ENCODE measurements at regions not wholly inside any gene's neighbourhood (a gene's known extent, or its start where the extent isn't known, plus 50 kb on each side); places are given as distances from the start of the nearest gene placed in this dataset.

DNA sequence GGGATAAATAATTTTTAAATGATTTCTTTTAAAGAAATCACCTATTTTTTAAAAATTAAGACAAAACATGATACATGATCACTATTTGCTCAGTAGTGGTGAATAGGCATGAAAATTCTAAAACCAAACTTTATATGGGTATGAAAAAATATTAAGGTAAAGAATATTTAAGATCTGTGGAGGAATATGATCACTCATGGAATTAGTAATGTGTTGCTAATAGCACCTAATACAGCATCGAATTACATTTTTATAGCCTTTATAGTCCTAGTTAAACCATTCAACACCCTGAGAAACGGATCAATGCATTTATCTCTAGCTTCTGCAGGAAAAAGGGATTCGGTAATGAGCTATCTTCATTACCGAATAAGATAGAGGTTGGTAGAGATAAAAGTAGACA, 373.9 kb downstream of the LRRIQ3 start (continued):
- TF ChIP-seq, protein P1, sequence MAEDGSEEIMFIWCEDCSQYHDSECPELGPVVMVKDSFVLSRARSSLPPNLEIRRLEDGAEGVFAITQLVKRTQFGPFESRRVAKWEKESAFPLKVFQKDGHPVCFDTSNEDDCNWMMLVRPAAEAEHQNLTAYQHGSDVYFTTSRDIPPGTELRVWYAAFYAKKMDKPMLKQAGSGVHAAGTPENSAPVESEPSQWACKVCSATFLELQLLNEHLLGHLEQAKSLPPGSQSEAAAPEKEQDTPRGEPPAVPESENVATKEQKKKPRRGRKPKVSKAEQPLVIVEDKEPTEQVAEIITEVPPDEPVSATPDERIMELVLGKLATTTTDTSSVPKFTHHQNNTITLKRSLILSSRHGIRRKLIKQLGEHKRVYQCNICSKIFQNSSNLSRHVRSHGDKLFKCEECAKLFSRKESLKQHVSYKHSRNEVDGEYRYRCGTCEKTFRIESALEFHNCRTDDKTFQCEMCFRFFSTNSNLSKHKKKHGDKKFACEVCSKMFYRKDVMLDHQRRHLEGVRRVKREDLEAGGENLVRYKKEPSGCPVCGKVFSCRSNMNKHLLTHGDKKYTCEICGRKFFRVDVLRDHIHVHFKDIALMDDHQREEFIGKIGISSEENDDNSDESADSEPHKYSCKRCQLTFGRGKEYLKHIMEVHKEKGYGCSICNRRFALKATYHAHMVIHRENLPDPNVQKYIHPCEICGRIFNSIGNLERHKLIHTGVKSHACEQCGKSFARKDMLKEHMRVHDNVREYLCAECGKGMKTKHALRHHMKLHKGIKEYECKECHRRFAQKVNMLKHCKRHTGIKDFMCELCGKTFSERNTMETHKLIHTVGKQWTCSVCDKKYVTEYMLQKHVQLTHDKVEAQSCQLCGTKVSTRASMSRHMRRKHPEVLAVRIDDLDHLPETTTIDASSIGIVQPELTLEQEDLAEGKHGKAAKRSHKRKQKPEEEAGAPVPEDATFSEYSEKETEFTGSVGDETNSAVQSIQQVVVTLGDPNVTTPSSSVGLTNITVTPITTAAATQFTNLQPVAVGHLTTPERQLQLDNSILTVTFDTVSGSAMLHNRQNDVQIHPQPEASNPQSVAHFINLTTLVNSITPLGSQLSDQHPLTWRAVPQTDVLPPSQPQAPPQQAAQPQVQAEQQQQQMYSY (CRISPR knock-in tag; IDR thresholded peaks at IDR 0.05) = no peak
- TF ChIP-seq SRF (IDR thresholded peaks at IDR 0.05; ENCODE audit: low read depth in 2 of 2, low read length in 2 of 2) (no peak), TCF7 (IDR thresholded peaks at IDR 0.05; ENCODE audit: borderline replicate concordance) (no peak), NFXL1 (IDR thresholded peaks at IDR 0.05; ENCODE audit: borderline replicate concordance) (no peak), POLR2AphosphoS2 (IDR thresholded peaks at IDR 0.05; ENCODE audit: low read depth, low read length) (no peak), BRCA1 (IDR thresholded peaks at IDR 0.05; ENCODE audit: low read depth, low read length) (no peak), FOXK2 (IDR thresholded peaks at IDR 0.05) (no peak), RB1 (IDR thresholded peaks at IDR 0.05; ENCODE audit: borderline replicate concordance) (no peak), JUND (IDR thresholded peaks at IDR 0.05; ENCODE audit: low read depth, low read length) (no peak)
- TF ChIP-seq, protein P2, sequence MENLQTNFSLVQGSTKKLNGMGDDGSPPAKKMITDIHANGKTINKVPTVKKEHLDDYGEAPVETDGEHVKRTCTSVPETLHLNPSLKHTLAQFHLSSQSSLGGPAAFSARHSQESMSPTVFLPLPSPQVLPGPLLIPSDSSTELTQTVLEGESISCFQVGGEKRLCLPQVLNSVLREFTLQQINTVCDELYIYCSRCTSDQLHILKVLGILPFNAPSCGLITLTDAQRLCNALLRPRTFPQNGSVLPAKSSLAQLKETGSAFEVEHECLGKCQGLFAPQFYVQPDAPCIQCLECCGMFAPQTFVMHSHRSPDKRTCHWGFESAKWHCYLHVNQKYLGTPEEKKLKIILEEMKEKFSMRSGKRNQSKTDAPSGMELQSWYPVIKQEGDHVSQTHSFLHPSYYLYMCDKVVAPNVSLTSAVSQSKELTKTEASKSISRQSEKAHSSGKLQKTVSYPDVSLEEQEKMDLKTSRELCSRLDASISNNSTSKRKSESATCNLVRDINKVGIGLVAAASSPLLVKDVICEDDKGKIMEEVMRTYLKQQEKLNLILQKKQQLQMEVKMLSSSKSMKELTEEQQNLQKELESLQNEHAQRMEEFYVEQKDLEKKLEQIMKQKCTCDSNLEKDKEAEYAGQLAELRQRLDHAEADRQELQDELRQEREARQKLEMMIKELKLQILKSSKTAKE (IDR thresholded peaks at IDR 0.05; ENCODE audit: low read depth, poor library complexity, severe bottlenecking) = no peak
- TF ChIP-seq, protein P3, sequence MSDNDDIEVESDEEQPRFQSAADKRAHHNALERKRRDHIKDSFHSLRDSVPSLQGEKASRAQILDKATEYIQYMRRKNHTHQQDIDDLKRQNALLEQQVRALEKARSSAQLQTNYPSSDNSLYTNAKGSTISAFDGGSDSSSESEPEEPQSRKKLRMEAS (IDR thresholded peaks at IDR 0.05; ENCODE audit: low read depth, low read length) = no peak
- TF ChIP-seq, protein P4, sequence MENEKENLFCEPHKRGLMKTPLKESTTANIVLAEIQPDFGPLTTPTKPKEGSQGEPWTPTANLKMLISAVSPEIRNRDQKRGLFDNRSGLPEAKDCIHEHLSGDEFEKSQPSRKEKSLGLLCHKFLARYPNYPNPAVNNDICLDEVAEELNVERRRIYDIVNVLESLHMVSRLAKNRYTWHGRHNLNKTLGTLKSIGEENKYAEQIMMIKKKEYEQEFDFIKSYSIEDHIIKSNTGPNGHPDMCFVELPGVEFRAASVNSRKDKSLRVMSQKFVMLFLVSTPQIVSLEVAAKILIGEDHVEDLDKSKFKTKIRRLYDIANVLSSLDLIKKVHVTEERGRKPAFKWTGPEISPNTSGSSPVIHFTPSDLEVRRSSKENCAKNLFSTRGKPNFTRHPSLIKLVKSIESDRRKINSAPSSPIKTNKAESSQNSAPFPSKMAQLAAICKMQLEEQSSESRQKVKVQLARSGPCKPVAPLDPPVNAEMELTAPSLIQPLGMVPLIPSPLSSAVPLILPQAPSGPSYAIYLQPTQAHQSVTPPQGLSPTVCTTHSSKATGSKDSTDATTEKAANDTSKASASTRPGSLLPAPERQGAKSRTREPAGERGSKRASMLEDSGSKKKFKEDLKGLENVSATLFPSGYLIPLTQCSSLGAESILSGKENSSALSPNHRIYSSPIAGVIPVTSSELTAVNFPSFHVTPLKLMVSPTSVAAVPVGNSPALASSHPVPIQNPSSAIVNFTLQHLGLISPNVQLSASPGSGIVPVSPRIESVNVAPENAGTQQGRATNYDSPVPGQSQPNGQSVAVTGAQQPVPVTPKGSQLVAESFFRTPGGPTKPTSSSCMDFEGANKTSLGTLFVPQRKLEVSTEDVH (IDR thresholded peaks at IDR 0.05; ENCODE audit: low read depth, partially characterized antibody) = no peak
